Liver (tissue), 3 donors: ENCODE measurements at regions not wholly inside any gene's neighbourhood (a gene's known extent, or its start where the extent isn't known, plus 50 kb on each side); places are given as distances from the start of the nearest gene placed in this dataset.

Source experiments
- CTCF ChIP-seq: fragments of 150-350 bp; IDR thresholded peaks from 2 replicates; pipeline ENCODE4 v1.5.1; 2017; ENCODE audit warnings: improper control_type of control experiment, low read depth, low read length; ENCODE audit not compliant: missing input control
- EGR1 ChIP-seq, 2 donors: IDR thresholded peaks; 2 replicates each; pipeline ENCODE4 v1.6.1; 2016 to 2018; ENCODE audit warnings: antibody characterized with exemption in 2 of 2, low read depth in 2 of 2
- TF ChIP-seq, protein P1 (sequence below): IDR thresholded peaks from 2 replicates; pipeline ENCODE4 v1.6.1; 2016; ENCODE audit warnings: antibody characterized with exemption
- donor health status: healthy.
- donor health status: healthy.

- TF ChIP-seq CTCF (no peak), EGR1 (IDR thresholded peaks at IDR 0.05; ENCODE audit: low read depth in 2 of 2) (no peak)
- TF ChIP-seq, protein P1, sequence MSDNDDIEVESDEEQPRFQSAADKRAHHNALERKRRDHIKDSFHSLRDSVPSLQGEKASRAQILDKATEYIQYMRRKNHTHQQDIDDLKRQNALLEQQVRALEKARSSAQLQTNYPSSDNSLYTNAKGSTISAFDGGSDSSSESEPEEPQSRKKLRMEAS: no peak
Observed at GRCh38 chr15:98581715-98582114, 66.6 kb upstream of the IGF1R start.
